Stomach (tissue), 4 donors: ENCODE measurements at regions not wholly inside any gene's neighbourhood (a gene's known extent, or its start where the extent isn't known, plus 50 kb on each side); places are given as distances from the start of the nearest gene placed in this dataset.

Experiments used
- CTCF ChIP-seq, 7 experiments: fragments of 450-650 bp in 4 of 7; fragments of 200-600 bp in 3 of 7; sonication (generic) in 3 of 7; IDR thresholded peaks; one replicate each; pipeline ENCODE4 v1.5.1; 2016 to 2019; ENCODE audit warnings: antibody characterized with exemption in 7 of 7, control low read depth in 2 of 7, mild to moderate bottlenecking in 1 of 7
- POLR2A ChIP-seq, 4 donors: fragments of 450-650 bp; IDR thresholded peaks; one replicate each; pipeline ENCODE4 v1.6.1; 2016; ENCODE audit warnings: antibody characterized with exemption in 4 of 4, control low read depth in 2 of 4, mild to moderate bottlenecking in 1 of 4, moderate library complexity in 1 of 4
- POLR2AphosphoS5 ChIP-seq, 3 donors: sonication (generic); formaldehyde crosslinking; IDR thresholded peaks; one replicate each; pipeline ENCODE4 v1.6.1; 2016; ENCODE audit warnings: antibody characterized with exemption in 3 of 3

GRCh38 chr3:89624494-89624893 is 517.1 kb downstream of the EPHA3 start:
- TF ChIP-seq POLR2AphosphoS5 (IDR thresholded peaks at IDR 0.05) (no peak), POLR2A (IDR thresholded peaks at IDR 0.05) (no peak), CTCF (IDR thresholded peaks at IDR 0.05) (no peak)
